ENCODE measurements at regions not wholly inside any gene's neighbourhood (a gene's known extent, or its start where the extent isn't known, plus 50 kb on each side); places are given as distances from the start of the nearest gene placed in this dataset.

- Histone ChIP-seq H3K4ac (ENCODE audit: low read length) (no peak overlapping the region), H2BK5ac (ENCODE audit: low read length) (no peak overlapping the region), H3K4me1 (ENCODE audit: control insufficient read depth in 2 of 2, insufficient read depth in 1 of 2, low read depth in 1 of 2, low read length in 2 of 2) (no peaks in the 10 kb centered on the region), H3K27me3 (ENCODE audit: control insufficient read depth in 3 of 3, insufficient read depth in 3 of 3, low read depth in 1 of 3, low read length in 3 of 3) (no peaks in the 10 kb centered on the region), H4K8ac (ENCODE audit: low read depth, low read length) (no peak overlapping the region), H3K9me3 (replicated peaks in 1 of 2; ENCODE audit: control insufficient read depth in 2 of 2, insufficient read depth in 1 of 2, low read depth in 1 of 2, low read length in 2 of 2) (no peaks in the 10 kb centered on the region), H3K4me3 (ENCODE audit: low read length in 2 of 2) (no peak overlapping the region), H3K4me2 (ENCODE audit: insufficient read depth, low read length, poor library complexity, severe bottlenecking) (no peak overlapping the region), H2BK15ac (ENCODE audit: low read length) (no peak overlapping the region), H2BK120ac (ENCODE audit: low read depth, low read length) (no peak overlapping the region), H3K14ac (ENCODE audit: low read length) (no peak overlapping the region), H3K23ac (ENCODE audit: low read depth, low read length, poor library complexity) (no peak overlapping the region), H3K36me3 (replicated peaks in 1 of 2; ENCODE audit: control insufficient read depth in 2 of 2, insufficient read depth in 2 of 2, low read length in 2 of 2) (no peaks in the 10 kb centered on the region), H3K18ac (ENCODE audit: low read length) (no peak overlapping the region), H2AFZ (ENCODE audit: low read length) (no peak overlapping the region), H2AK5ac (ENCODE audit: low read depth, low read length) (no peak overlapping the region), H4K91ac (ENCODE audit: low read depth, low read length, poor library complexity) (no peak overlapping the region), H3K27ac (replicated peaks; ENCODE audit: low read length) (no peak overlapping the region), H2BK12ac (ENCODE audit: low read length) (no peak overlapping the region), H3K9ac (ENCODE audit: low read depth, low read length, poor library complexity) (no peak overlapping the region), H3K79me1 (ENCODE audit: low read depth, low read length) (no peaks in the 10 kb centered on the region)
- DNase-seq (ENCODE audit: low spot score): no peak
- no CpG with 5 or more reads among the region's 2 CpGs for WGBS, 2 donors (ENCODE audit: extremely low coverage in 2 of 2, insufficient read length in 2 of 2, insufficient replicate concordance in 1 of 2)
Observed at GRCh38 chr5:160950311-160950710, 98.3 kb upstream of the ATP10B start.

- no peak overlapping the region for H2AK5ac ChIP-seq (ENCODE audit: low read depth, low read length)
- no peak overlapping the region for H3K14ac ChIP-seq (ENCODE audit: low read length)
- no CpG with 5 or more reads among the region's 5 CpGs for WGBS, 2 donors (ENCODE audit: extremely low coverage in 2 of 2, insufficient read length in 2 of 2, insufficient replicate concordance in 1 of 2)
- no peak for DNase-seq (ENCODE audit: low spot score)
- H3K9me3 ChIP-seq (replicated peaks in 1 of 2; ENCODE audit: control insufficient read depth in 2 of 2, insufficient read depth in 1 of 2, low read depth in 1 of 2, low read length in 2 of 2): peaks cover 0 to 2% of the 10 kb centered on the region in 2 donors
- H3K27me3 ChIP-seq (ENCODE audit: control insufficient read depth in 3 of 3, insufficient read depth in 3 of 3, low read depth in 1 of 3, low read length in 3 of 3): no peaks in the 10 kb centered on the region
- no peak overlapping the region for H3K18ac ChIP-seq (ENCODE audit: low read length)
- no peak overlapping the region for H3K4me3 ChIP-seq (ENCODE audit: low read length in 2 of 2)
- no peak overlapping the region for H3K23ac ChIP-seq (ENCODE audit: low read depth, low read length, poor library complexity)
- no peak overlapping the region for H3K9ac ChIP-seq (ENCODE audit: low read depth, low read length, poor library complexity)
- H2BK15ac ChIP-seq (ENCODE audit: low read length): no peak overlapping the region
- H4K8ac ChIP-seq (ENCODE audit: low read depth, low read length): no peak overlapping the region
- H2AFZ ChIP-seq (ENCODE audit: low read length): no peak overlapping the region
- H2BK5ac ChIP-seq (ENCODE audit: low read length): no peak overlapping the region
- H3K4me1 ChIP-seq (ENCODE audit: control insufficient read depth in 2 of 2, insufficient read depth in 1 of 2, low read depth in 1 of 2, low read length in 2 of 2): no peaks in the 10 kb centered on the region
- no peak overlapping the region for H4K91ac ChIP-seq (ENCODE audit: low read depth, low read length, poor library complexity)
- H2BK120ac ChIP-seq (ENCODE audit: low read depth, low read length): no peak overlapping the region
- H3K79me1 ChIP-seq (ENCODE audit: low read depth, low read length): no peaks in the 10 kb centered on the region
- H3K4me2 ChIP-seq (ENCODE audit: insufficient read depth, low read length, poor library complexity, severe bottlenecking): no peak overlapping the region
- H2BK12ac ChIP-seq (ENCODE audit: low read length): no peak overlapping the region
- H3K27ac ChIP-seq (replicated peaks; ENCODE audit: low read length): no peak overlapping the region
- no peak overlapping the region for H3K4ac ChIP-seq (ENCODE audit: low read length)
- no peaks in the 10 kb centered on the region for H3K36me3 ChIP-seq (replicated peaks in 1 of 2; ENCODE audit: control insufficient read depth in 2 of 2, insufficient read depth in 2 of 2, low read length in 2 of 2)
Observed at GRCh38 chr5:160940725-160941124, 88.7 kb upstream of the ATP10B start.

DNA sequence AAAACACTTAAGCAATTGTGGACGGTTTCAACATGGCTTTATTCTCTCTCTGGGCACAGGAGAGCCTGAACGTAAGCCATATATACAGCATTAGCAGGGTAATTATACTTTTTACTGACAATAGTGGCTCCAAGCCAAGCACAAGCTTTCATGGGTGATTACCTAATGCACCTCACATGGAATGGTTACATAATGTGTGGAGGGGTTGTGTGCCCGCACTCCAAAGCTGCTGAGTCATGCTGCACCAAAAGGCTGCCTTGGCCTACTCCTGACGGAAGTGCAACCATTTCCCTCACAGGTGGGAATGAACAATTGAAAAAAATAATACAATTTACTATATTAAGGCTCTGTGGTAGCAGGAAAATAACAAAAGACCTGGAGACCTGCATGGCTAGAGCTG lies 86.5 kb upstream of the ATP10B start:
- Histone ChIP-seq H3K4ac (ENCODE audit: low read length) (no peak overlapping the region), H3K4me1 (ENCODE audit: control insufficient read depth in 2 of 2, insufficient read depth in 1 of 2, low read depth in 1 of 2, low read length in 2 of 2) (no peaks in the 10 kb centered on the region)

GRCh38 chr5:160937570-160937969 lies 85.6 kb upstream of the ATP10B start:
- Histone ChIP-seq H2AK5ac (ENCODE audit: low read depth, low read length) (no peak overlapping the region), H3K4me1 (ENCODE audit: control insufficient read depth in 2 of 2, insufficient read depth in 1 of 2, low read depth in 1 of 2, low read length in 2 of 2) (no peaks in the 10 kb centered on the region), H3K4ac (ENCODE audit: low read length) (no peak overlapping the region), H3K27me3 (ENCODE audit: control insufficient read depth in 3 of 3, insufficient read depth in 3 of 3, low read depth in 1 of 3, low read length in 3 of 3) (no peaks in the 10 kb centered on the region), H2BK120ac (ENCODE audit: low read depth, low read length) (no peak overlapping the region), H3K9ac (ENCODE audit: low read depth, low read length, poor library complexity) (no peak overlapping the region), H3K23ac (ENCODE audit: low read depth, low read length, poor library complexity) (no peak overlapping the region), H3K36me3 (replicated peaks in 1 of 2; ENCODE audit: control insufficient read depth in 2 of 2, insufficient read depth in 2 of 2, low read length in 2 of 2) (no peaks in the 10 kb centered on the region), H2BK5ac (ENCODE audit: low read length) (no peak overlapping the region), H3K27ac (replicated peaks; ENCODE audit: low read length) (no peak overlapping the region), H2BK15ac (ENCODE audit: low read length) (no peak overlapping the region), H3K4me2 (ENCODE audit: insufficient read depth, low read length, poor library complexity, severe bottlenecking) (no peak overlapping the region), H3K9me3 (replicated peaks in 1 of 2; ENCODE audit: control insufficient read depth in 2 of 2, insufficient read depth in 1 of 2, low read depth in 1 of 2, low read length in 2 of 2) (peaks cover 0 to 2% of the 10 kb centered on the region in 2 donors), H2AFZ (ENCODE audit: low read length) (no peak overlapping the region), H2BK12ac (ENCODE audit: low read length) (no peak overlapping the region), H4K8ac (ENCODE audit: low read depth, low read length) (no peak overlapping the region), H3K4me3 (ENCODE audit: low read length in 2 of 2) (no peak overlapping the region), H3K14ac (ENCODE audit: low read length) (no peak overlapping the region), H3K18ac (ENCODE audit: low read length) (no peak overlapping the region), H4K91ac (ENCODE audit: low read depth, low read length, poor library complexity) (no peak overlapping the region), H3K79me1 (ENCODE audit: low read depth, low read length) (no peaks in the 10 kb centered on the region)
- WGBS, 2 donors (ENCODE audit: extremely low coverage in 2 of 2, insufficient read length in 2 of 2, insufficient replicate concordance in 1 of 2): no CpG with 5 or more reads among the region's 6 CpGs
- no peak for DNase-seq (ENCODE audit: low spot score)

More for the DNA sequence above, 86.5 kb upstream of the ATP10B start:
- Histone ChIP-seq H3K9ac (ENCODE audit: low read depth, low read length, poor library complexity) (no peak overlapping the region), H4K91ac (ENCODE audit: low read depth, low read length, poor library complexity) (no peak overlapping the region), H2BK5ac (ENCODE audit: low read length) (no peak overlapping the region), H2BK120ac (ENCODE audit: low read depth, low read length) (no peak overlapping the region), H3K4me2 (ENCODE audit: insufficient read depth, low read length, poor library complexity, severe bottlenecking) (no peak overlapping the region), H2AK5ac (ENCODE audit: low read depth, low read length) (no peak overlapping the region), H2BK15ac (ENCODE audit: low read length) (no peak overlapping the region), H3K9me3 (replicated peaks in 1 of 2; ENCODE audit: control insufficient read depth in 2 of 2, insufficient read depth in 1 of 2, low read depth in 1 of 2, low read length in 2 of 2) (peaks cover 0 to 2% of the 10 kb centered on the region in 2 donors), H3K14ac (ENCODE audit: low read length) (no peak overlapping the region), H3K27me3 (ENCODE audit: control insufficient read depth in 3 of 3, insufficient read depth in 3 of 3, low read depth in 1 of 3, low read length in 3 of 3) (no peaks in the 10 kb centered on the region), H3K4me3 (ENCODE audit: low read length in 2 of 2) (no peak overlapping the region), H2AFZ (ENCODE audit: low read length) (no peak overlapping the region), H2BK12ac (ENCODE audit: low read length) (no peak overlapping the region), H3K79me1 (ENCODE audit: low read depth, low read length) (no peaks in the 10 kb centered on the region), H3K27ac (replicated peaks; ENCODE audit: low read length) (no peak overlapping the region), H3K23ac (ENCODE audit: low read depth, low read length, poor library complexity) (no peak overlapping the region), H3K36me3 (replicated peaks in 1 of 2; ENCODE audit: control insufficient read depth in 2 of 2, insufficient read depth in 2 of 2, low read length in 2 of 2) (no peaks in the 10 kb centered on the region), H4K8ac (ENCODE audit: low read depth, low read length) (no peak overlapping the region), H3K18ac (ENCODE audit: low read length) (no peak overlapping the region)
- WGBS, 2 donors (ENCODE audit: extremely low coverage in 2 of 2, insufficient read length in 2 of 2, insufficient replicate concordance in 1 of 2): no CpG with 5 or more reads among the region's 4 CpGs
- DNase-seq (ENCODE audit: low spot score): no peak
